A549 (cell line): ENCODE measurements at regions not wholly inside any gene's neighbourhood (a gene's known extent, or its start where the extent isn't known, plus 50 kb on each side); places are given as distances from the start of the nearest gene placed in this dataset.

ENCODE experiments used
- RFX5 ChIP-seq: fragments of 450-650 bp; IDR thresholded peaks from 2 replicates; pipeline ENCODE4 v1.7.1; 2014; ENCODE audit warnings: antibody characterized with exemption, mild to moderate bottlenecking, moderate library complexity
- TF ChIP-seq, protein P1 (sequence below): fragments of >200 bp; sonication (Bioruptor Twin); formaldehyde crosslinking; IDR thresholded peaks from 3 replicates; pipeline ENCODE4 v1.5.1; 2016
- TF ChIP-seq, protein P2 (sequence below): fragments of 250-450 bp; sonication (Bioruptor Pico); IDR thresholded peaks from 2 replicates; pipeline ENCODE4 v1.5.0; 2020; ENCODE audit warnings: low read depth, mild to moderate bottlenecking, moderate library complexity

DNA sequence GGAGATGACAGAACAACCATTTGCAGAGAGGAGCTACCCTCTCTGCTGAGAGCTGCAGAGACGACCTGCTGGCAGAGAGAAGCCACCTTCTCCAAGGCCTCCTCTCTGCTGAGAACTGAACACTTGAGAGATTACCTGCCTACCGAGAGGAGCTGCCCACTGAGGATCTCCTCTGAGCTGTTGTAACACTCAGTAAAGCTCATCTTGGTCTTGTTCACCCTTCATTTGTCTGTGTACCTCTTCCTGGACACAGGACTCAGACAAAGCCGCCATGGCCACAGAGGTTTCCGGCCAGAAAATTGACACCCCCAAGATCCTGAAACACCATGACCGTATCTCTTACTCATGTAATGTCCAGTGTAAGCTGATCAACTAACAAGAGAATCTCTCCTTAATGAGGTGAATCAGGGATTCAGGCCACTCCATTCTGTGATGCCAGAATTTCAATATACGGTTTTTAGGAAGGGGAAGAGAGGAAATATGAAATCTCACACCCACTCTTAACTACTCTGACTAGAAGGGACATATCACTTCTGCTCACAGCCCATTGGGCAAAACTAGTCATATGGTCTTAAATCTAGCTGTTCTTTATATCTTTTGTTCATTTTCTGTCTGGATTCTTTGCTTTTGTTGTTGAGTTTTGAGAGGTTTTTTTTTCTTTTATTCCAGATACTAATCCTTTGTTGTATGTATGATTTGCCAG, 83.8 kb downstream of the RHOU start:
- TF ChIP-seq, protein P1, sequence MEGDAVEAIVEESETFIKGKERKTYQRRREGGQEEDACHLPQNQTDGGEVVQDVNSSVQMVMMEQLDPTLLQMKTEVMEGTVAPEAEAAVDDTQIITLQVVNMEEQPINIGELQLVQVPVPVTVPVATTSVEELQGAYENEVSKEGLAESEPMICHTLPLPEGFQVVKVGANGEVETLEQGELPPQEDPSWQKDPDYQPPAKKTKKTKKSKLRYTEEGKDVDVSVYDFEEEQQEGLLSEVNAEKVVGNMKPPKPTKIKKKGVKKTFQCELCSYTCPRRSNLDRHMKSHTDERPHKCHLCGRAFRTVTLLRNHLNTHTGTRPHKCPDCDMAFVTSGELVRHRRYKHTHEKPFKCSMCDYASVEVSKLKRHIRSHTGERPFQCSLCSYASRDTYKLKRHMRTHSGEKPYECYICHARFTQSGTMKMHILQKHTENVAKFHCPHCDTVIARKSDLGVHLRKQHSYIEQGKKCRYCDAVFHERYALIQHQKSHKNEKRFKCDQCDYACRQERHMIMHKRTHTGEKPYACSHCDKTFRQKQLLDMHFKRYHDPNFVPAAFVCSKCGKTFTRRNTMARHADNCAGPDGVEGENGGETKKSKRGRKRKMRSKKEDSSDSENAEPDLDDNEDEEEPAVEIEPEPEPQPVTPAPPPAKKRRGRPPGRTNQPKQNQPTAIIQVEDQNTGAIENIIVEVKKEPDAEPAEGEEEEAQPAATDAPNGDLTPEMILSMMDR = no peak
- no peak for TF ChIP-seq RFX5
- TF ChIP-seq, protein P2, sequence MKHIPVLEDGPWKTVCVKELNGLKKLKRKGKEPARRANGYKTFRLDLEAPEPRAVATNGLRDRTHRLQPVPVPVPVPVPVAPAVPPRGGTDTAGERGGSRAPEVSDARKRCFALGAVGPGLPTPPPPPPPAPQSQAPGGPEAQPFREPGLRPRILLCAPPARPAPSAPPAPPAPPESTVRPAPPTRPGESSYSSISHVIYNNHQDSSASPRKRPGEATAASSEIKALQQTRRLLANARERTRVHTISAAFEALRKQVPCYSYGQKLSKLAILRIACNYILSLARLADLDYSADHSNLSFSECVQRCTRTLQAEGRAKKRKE = no peak
